IPS-20b (cell line): ENCODE measurements at regions not wholly inside any gene's neighbourhood (a gene's known extent, or its start where the extent isn't known, plus 50 kb on each side); places are given as distances from the start of the nearest gene placed in this dataset.
"Not testable (repeated sequence)": the region's sequence is repeated elsewhere in the genome, so short reads cannot be mapped to it uniquely, and the experiment has no call there.

Experiments used
- H3K27ac ChIP-seq: one replicate; pipeline ENCODE4 v1.5.1; 2013; ENCODE audit warnings: low read length
- H3K27me3 ChIP-seq: 2 replicates; pipeline ENCODE4 v1.6.1; 2013; ENCODE audit warnings: mild to moderate bottlenecking, low read length, inconsistent platforms; ENCODE audit not compliant: insufficient read depth
- H3K36me3 ChIP-seq: 2 replicates; pipeline ENCODE4 v1.6.1; 2013; ENCODE audit warnings: low read depth, mild to moderate bottlenecking, inconsistent platforms, low read length, moderate library complexity; ENCODE audit not compliant: insufficient read depth
- H3K4me1 ChIP-seq: 2 replicates; pipeline ENCODE4 v1.6.1; 2013; ENCODE audit warnings: mild to moderate bottlenecking, control low read depth, inconsistent platforms, low read length, moderate library complexity; ENCODE audit not compliant: insufficient read depth
- H3K4me3 ChIP-seq: 2 replicates; pipeline ENCODE4 v1.5.1; 2013; ENCODE audit warnings: mild to moderate bottlenecking, low read length, inconsistent platforms
- H3K9ac ChIP-seq: 2 replicates; pipeline ENCODE4 v1.6.1; 2013; ENCODE audit warnings: low read depth, mild to moderate bottlenecking, inconsistent platforms, low read length, moderate library complexity
- H3K9me3 ChIP-seq: 2 replicates; pipeline ENCODE4 v1.6.1; 2013; ENCODE audit warnings: mild to moderate bottlenecking, low read depth, low read length, inconsistent platforms; ENCODE audit not compliant: insufficient read depth

DNA sequence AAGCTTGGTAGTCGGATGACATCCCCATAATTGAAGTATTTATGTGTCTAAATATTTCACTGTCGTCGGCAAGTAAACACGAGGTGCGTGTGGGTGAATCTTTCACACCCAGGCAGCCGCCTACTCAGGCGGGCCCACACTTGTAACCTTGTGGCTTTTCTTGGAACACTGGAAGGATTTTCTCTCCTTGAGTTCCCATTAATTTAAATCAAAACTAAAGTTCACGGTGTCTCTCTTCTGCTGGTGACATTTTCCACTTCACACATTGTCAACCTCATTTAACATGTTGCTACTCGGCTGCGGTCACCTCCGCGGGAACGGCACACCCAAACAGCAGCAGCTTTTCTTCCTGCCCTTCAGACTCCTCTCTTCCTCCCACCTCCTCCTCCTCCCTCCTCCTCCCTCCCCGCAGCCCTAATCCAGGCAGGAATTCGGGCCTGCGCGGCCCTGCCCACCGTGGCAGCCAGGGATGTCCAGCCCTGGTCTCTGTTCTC lies 336.6 kb downstream of the QKI start:
- no peak overlapping the region for H3K9ac ChIP-seq
- no peak overlapping the region for H3K4me3 ChIP-seq
- H3K36me3 ChIP-seq, result no peaks in the 10 kb centered on the region
- H3K27ac ChIP-seq, result no peak overlapping the region
- no peaks in the 10 kb centered on the region for H3K27me3 ChIP-seq
- no peaks in the 10 kb centered on the region; the same call in 1 of the 2 replicates for H3K9me3 ChIP-seq
- H3K4me1 ChIP-seq, result no peaks in the 10 kb centered on the region

DNA sequence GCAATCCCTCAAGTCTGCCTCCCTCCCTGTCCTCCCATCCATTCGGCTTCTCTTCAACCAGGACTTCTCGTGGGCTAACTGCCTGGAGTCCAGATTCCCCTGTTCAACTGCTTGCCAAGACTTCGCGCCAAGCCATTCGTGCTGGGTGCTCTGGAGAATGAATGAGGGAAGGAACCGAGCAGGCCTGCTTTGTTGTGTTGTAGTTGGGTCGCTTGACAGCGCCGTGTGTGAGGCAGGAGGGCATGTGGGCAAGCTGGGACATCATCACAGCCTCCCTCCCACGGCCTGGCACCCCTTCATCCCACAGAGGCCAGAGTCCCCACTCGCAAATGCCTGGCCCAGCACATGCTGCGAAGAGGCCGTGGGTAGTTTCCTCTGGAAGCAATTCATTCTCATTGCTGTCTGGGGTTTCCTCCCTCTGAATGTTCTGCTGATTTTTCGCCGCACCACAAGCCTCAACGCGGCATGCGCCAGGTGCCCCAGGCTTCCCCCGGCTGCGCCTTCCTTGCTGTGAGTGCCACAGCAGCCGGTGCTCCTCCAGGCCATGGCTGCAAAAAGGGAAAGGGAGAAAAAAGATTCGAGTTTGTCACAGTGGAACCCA lies 336.0 kb downstream of the QKI start:
- no peaks in the 10 kb centered on the region for H3K4me1 ChIP-seq
- no peak overlapping the region for H3K27ac ChIP-seq
- no peak overlapping the region for H3K9ac ChIP-seq
- no peaks in the 10 kb centered on the region for H3K36me3 ChIP-seq
- H3K27me3 ChIP-seq, result no peaks in the 10 kb centered on the region
- H3K9me3 ChIP-seq, result no peaks in the 10 kb centered on the region; the same call in 1 of the 2 replicates
- no peak overlapping the region for H3K4me3 ChIP-seq

DNA sequence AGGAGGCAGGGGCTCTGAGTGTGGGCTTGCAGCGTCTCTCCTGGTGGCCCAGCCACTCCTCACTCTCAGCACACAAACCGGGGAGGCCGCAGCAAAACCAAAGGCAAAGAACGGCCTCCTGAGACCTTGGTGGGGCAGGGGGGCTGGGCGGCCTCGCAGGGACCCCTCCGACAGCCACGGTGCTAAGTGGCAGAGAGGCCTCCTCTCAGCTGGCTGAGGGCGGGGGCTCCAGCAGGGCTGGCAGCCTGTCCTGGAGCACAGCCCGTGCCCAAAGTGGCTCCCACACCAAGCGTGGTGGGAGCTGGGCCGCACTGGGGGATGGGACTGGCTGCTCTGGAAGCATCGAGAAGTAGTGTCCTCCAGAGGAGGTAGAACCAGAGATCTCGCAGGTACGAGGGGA lies 334.4 kb downstream of the QKI start:
- Histone ChIP-seq H3K4me1 (no peaks in the 10 kb centered on the region), H3K27me3 (no peaks in the 10 kb centered on the region), H3K27ac (no peak overlapping the region), H3K9ac (no peak overlapping the region), H3K4me3 (no peak overlapping the region), H3K9me3 (no peaks in the 10 kb centered on the region; the same call in 1 of the 2 replicates), H3K36me3 (no peaks in the 10 kb centered on the region)

DNA sequence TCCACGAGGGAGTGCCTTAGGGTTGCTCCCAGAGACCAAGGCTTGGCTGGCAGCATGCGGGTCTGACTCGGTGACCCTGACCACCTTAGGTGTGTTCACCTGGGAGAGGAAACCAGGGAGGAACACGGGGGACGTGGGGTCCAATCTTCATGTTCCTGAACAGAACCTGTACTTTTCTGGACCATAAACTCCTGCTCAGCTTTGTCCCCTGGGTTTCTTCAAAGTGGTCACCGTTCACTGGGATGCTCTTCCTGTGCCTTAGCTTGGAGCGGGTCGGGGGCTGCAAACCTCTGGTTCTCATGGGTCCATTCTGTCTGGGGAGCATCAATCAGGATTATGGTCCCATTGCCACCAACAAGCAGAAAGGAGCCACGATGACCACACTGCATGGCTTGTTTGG lies 333.5 kb downstream of the QKI start:
- no peak overlapping the region for H3K9ac ChIP-seq
- H3K27me3 ChIP-seq, result no peaks in the 10 kb centered on the region

DNA sequence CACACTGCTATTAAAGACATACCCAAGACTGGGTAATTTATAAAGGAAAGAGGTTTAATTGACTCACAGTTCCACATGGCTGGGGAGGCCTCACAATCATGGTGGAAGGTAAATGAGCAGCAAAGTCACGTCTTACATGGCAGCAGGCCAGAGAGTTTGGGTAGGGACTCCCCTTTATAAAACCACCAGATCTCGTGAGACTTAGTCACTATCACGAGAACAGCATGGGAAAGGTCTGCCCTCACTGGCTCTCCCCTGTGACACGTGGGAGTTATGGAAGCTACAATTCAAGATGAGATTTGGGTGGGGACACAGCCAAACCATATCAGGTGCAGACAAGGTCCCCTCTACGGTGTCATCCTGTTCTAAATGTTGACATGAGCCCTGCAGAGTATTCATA lies 332.5 kb downstream of the QKI start:
- H3K27me3 ChIP-seq, H3K27ac ChIP-seq, H3K9me3 ChIP-seq, H3K9ac ChIP-seq, H3K4me3 ChIP-seq, H3K36me3 ChIP-seq, H3K4me1 ChIP-seq: not testable (repeated sequence)

More for the DNA sequence above, 333.5 kb downstream of the QKI start:
- Histone ChIP-seq H3K9me3 (no peaks in the 10 kb centered on the region), H3K4me1 (no peaks in the 10 kb centered on the region), H3K36me3 (no peaks in the 10 kb centered on the region), H3K27ac (no peak overlapping the region), H3K4me3 (no peak overlapping the region)

DNA sequence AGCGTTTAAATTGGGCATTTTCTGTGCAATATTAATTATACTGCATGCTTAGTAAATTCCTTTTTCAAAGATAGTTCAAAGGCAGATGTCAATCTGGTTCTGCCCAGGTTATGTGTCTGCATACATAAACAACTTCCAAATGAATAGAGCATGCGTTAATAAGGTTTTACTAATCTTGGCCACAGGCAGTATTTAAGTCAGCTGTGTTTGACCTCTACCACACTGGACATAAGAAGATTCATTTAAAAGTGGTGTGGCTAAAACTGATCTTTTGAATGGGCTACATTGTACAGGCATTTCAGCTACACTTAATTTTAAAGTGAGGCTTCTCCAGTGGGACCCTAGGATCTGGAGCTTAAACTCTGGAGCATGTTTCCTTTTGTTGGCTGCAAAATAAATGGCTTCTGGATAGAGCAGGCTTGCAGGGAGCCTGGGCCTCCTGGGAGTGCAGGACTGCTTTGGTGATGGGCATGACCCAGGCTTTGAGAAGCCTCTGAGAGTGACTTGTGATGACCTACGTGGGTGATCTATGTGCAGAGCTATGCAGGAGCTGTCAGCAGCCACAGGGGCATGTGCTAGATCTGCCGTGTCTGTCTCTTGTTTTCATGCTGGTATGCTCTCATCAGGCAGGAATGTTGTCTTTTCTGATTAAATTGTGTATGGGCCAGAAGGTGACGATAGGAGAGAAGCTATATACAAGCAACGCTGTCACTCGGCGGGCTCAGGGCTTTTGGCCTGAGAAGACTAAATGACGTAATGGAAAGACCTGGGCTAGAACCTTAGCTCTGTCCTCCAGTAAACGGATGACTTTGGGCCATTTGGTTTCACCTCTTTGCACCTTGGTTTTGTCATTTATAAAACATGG lies 331.2 kb downstream of the QKI start:
- Histone ChIP-seq H3K36me3 (no peaks in the 10 kb centered on the region), H3K27ac (no peak overlapping the region), H3K4me3 (no peak overlapping the region), H3K9me3 (no peaks in the 10 kb centered on the region), H3K9ac (no peak overlapping the region), H3K27me3 (no peaks in the 10 kb centered on the region), H3K4me1 (no peaks in the 10 kb centered on the region)

DNA sequence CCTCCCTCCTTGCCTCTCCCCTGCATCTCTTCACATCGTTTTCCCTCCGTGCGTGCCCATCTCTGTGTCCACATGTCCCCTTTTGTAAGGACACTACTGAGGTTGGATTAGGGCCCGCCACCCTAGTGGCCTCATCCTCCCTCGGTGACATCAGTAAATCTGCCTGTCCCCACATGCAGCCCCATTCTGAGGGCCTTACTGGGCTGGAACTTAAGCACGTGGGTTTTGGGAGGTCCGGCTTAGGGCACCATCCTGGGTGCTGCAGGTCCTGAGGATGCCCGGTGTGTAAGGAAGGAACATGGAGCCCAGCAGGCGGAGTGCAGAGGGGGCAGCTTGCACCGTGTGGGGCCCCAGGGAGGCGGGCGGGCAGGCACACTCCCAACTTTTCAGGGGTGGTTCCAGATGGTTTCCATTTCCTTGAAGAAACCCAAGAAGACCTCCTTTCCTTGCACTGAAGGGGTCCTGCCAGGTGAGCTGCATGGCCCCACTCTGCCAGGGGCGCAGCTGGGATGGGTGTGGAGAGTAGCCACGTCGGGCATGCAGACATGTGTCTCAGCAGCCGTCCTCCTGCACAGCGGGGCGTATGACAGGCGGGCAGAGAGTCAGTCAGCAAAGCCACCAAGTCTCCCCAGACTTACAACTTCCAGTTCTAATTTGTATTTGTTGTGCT lies 329.9 kb downstream of the QKI start:
- Histone ChIP-seq H3K27ac (no peak overlapping the region), H3K4me1 (no peaks in the 10 kb centered on the region), H3K27me3 (no peaks in the 10 kb centered on the region), H3K36me3 (no peaks in the 10 kb centered on the region), H3K9me3 (no peaks in the 10 kb centered on the region), H3K9ac (no peak overlapping the region), H3K4me3 (no peak overlapping the region)

DNA sequence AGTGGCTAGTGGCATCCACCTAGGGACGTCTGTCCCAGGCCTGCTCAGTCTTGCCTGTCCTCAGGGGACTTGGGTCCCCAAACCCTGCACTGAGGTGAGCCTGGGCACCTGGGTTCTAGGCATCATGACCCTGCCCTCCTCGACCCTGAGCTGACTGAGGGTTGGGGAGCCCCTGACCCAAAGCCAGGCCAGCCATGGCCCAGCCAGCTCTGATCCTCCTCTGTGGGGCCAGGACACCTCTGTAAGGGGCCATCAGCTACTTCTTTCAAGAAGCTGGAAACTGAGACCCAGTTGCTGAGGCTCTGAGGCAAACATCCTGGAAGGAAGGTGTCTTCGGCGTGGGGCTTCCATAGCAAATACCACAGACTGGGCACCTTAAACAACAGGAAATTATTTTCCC lies 329.3 kb downstream of the QKI start:
- Histone ChIP-seq H3K9me3 (no peaks in the 10 kb centered on the region), H3K36me3 (no peaks in the 10 kb centered on the region), H3K27me3 (no peaks in the 10 kb centered on the region), H3K9ac (no peak overlapping the region), H3K4me3 (no peak overlapping the region), H3K27ac (no peak overlapping the region), H3K4me1 (no peaks in the 10 kb centered on the region; the same call in 1 of the 2 replicates)

DNA sequence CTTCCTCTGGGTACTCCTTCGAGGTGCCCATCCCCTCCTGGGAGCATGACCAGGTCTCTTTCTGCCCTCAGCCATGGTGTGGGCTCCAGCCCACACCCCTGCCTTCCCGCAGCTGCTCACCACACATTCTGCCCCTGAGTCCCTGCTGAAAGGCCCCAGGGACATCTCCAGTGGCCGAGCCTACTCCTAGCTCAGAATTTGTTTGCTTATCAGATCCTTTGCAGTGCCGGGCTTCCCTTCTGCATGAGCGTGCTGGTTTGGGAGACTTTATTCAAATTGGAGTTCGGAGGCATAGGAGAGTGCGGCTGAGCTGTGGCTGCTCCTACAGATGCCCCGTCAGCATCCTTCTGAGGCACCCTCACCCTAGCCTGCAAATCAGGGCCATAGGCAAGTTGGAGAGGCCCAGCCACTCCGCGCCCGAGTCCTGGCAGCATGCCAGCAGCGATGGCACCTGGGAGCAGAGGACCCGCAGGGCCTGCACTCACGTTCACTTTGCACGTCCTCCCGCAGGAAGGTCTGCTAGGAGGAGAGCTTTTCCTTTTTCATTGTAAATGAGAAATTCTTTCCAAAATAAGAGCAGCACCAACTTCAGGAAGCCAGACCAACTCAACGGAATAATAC lies 327.3 kb downstream of the QKI start:
- H3K27me3 ChIP-seq, result no peaks in the 10 kb centered on the region
- no peaks in the 10 kb centered on the region for H3K36me3 ChIP-seq
- no peak overlapping the region for H3K27ac ChIP-seq
- H3K4me1 ChIP-seq, result no peaks in the 10 kb centered on the region; the same call in 1 of the 2 replicates
- no peaks in the 10 kb centered on the region for H3K9me3 ChIP-seq
- no peak overlapping the region for H3K9ac ChIP-seq
- no peak overlapping the region for H3K4me3 ChIP-seq

DNA sequence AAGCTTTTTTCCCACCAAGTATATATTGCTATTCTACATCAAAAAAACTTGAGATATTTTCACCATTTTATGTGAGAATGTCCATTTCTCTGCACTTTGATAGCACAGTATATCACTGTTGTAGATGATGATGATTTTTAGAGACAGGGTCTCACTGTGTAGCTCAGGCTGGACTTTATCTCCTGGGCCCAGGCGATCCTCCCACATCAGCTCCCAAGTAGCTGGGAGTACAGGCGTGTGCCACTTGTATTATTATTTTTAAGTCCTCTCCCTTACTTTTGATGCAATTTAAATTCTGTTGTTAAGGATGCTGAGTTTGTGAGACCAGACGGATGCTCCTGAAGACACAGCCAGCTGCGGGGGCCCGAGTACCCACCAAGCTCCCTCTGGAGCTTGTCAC lies 326.8 kb downstream of the QKI start:
- H3K9ac ChIP-seq, result no peak overlapping the region

DNA sequence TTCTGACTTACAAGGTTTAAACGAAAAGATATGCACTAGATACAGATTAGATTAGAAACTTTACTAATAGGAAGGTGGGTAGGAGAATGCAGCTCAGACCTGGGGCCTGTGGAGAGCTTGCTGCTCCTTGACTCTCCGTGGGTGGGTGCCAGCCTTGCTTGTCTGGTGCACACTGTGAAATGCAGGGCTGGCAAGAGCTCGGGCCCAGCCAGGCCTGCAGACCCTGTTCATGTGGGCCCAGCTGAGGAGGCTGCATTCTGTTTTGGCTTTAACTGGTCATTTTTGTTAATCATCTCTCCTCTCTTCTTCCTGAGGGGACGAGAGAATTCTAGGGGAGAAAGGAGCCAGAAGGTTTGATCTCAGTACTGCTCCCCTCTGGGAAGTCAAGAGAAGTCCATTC lies 325.4 kb downstream of the QKI start:
- no peaks in the 10 kb centered on the region for H3K9me3 ChIP-seq
- H3K4me1 ChIP-seq, result no peaks in the 10 kb centered on the region; the same call in 1 of the 2 replicates
- no peaks in the 10 kb centered on the region for H3K27me3 ChIP-seq
- no peak overlapping the region for H3K4me3 ChIP-seq
- H3K36me3 ChIP-seq, result no peaks in the 10 kb centered on the region
- no peak overlapping the region for H3K27ac ChIP-seq
- no peak overlapping the region for H3K9ac ChIP-seq

More for the DNA sequence above, 326.8 kb downstream of the QKI start:
- Histone ChIP-seq H3K36me3 (no peaks in the 10 kb centered on the region), H3K4me3 (no peak overlapping the region), H3K27ac (no peak overlapping the region), H3K4me1 (no peaks in the 10 kb centered on the region; the same call in 1 of the 2 replicates), H3K9me3 (no peaks in the 10 kb centered on the region), H3K27me3 (no peaks in the 10 kb centered on the region)
